Endothelial cell of umbilical vein (primary cell): ENCODE measurements at regions not wholly inside any gene's neighbourhood (a gene's known extent, or its start where the extent isn't known, plus 50 kb on each side); places are given as distances from the start of the nearest gene placed in this dataset.

ENCODE experiments used
- BruUV-seq: library from RNA; stranded (reverse); fragments of 400-500 nt; replicated peaks from 2 replicates; lab custom pipeline; 2021; lab: Mats Ljungman, UMichigan
- CTCF ChIA-PET: fragments of 300-600, 350-600 bp; sonication (Branson Sonifier 250); formaldehyde crosslinking; loops from one replicate; lab custom pipeline; 2021; ENCODE audit warnings: antibody characterized with exemption, inconsistent platforms; lab: Charles Lee
- POLR2A ChIA-PET: fragments of 300-600, 350-600 bp; sonication (Branson Sonifier 250); formaldehyde crosslinking; loops from one replicate; lab custom pipeline; 2021; ENCODE audit warnings: antibody characterized with exemption, inconsistent platforms; lab: Charles Lee
- DNase-seq: peaks from one replicate; pipeline ENCODE4 v3.0.0-alpha.2; 2011; ENCODE audit warnings: low read depth, low spot score
- FAIRE-seq: peaks from 2 replicates; lab custom pipeline; 2011; peaks lifted over from hg19 to GRCh38; lab: Jason Lieb, UNC
- H2AFZ ChIP-seq: 2 replicates; pipeline ENCODE4 v1.6.0; 2012; ENCODE audit warnings: low read depth, low read length, control low read depth, inconsistent platforms
- H3K27ac ChIP-seq: 2 replicates; pipeline ENCODE4 v1.5.1; 2011; ENCODE audit warnings: low read depth, mild to moderate bottlenecking, control low read depth, low read length, moderate library complexity; ENCODE audit not compliant: insufficient read depth
- H3K27me3 ChIP-seq, 2 experiments: 2 replicates each; pipeline versions ENCODE4 v1.6.0 to v1.6.1; 2011; ENCODE audit warnings: low read length in 2 of 2, mixed read lengths in 1 of 2; ENCODE audit not compliant: control insufficient read depth in 2 of 2, insufficient read depth in 2 of 2
- H3K36me3 ChIP-seq, 2 experiments: 2 replicates in 1 of 2; 3 replicates in 1 of 2; pipeline ENCODE4 v1.5.1; 2011; ENCODE audit warnings: low read length in 2 of 2, mild to moderate bottlenecking in 1 of 2, moderate library complexity in 1 of 2; ENCODE audit not compliant: control insufficient read depth in 2 of 2, insufficient read depth in 2 of 2; ENCODE audit errors: extremely low read depth in 1 of 2
- H3K4me1 ChIP-seq: 3 replicates; pipeline ENCODE4 v1.5.1; 2011; ENCODE audit warnings: mild to moderate bottlenecking, low read length; ENCODE audit not compliant: control insufficient read depth, insufficient read depth; ENCODE audit errors: extremely low read depth
- H3K4me2 ChIP-seq: 2 replicates; pipeline ENCODE4 v1.6.1; 2011; ENCODE audit warnings: low read length, control low read depth, mixed read lengths; ENCODE audit not compliant: insufficient read depth
- H3K4me3 ChIP-seq, 3 experiments: fragments of 200-600 bp in 1 of 3; sonication (generic), shearing (Covaris generic) in 1 of 3; replicated peaks in 1 of 3; 2 replicates each; pipeline ENCODE4 v1.5.1; 2011 to 2016; ENCODE audit warnings: control low read depth in 3 of 3, low read length in 3 of 3, mild to moderate bottlenecking in 2 of 3, inconsistent platforms in 1 of 3, low read depth in 1 of 3, moderate library complexity in 1 of 3; ENCODE audit not compliant: insufficient read depth in 1 of 3
- H3K79me2 ChIP-seq: 2 replicates; pipeline ENCODE4 v1.6.0; 2012; ENCODE audit warnings: low read length, inconsistent platforms; ENCODE audit not compliant: control insufficient read depth, insufficient read depth
- H3K9ac ChIP-seq: replicated peaks from 2 replicates; pipeline ENCODE3; 2011; ENCODE audit warnings: low read length, control low read depth; ENCODE audit not compliant: insufficient read depth; ENCODE audit errors: extremely low read depth
- H3K9me1 ChIP-seq: replicated peaks from 3 replicates; pipeline ENCODE4 v1.6.0; 2011; ENCODE audit warnings: mild to moderate bottlenecking, low read length; ENCODE audit not compliant: control insufficient read depth, insufficient read depth; ENCODE audit errors: extremely low read depth
- H3K9me3 ChIP-seq: replicated peaks from 2 replicates; pipeline ENCODE4 v1.5.1; 2012; ENCODE audit warnings: low read length, inconsistent platforms; ENCODE audit not compliant: control insufficient read depth, insufficient read depth
- H4K20me1 ChIP-seq: replicated peaks from 2 replicates; pipeline ENCODE3; 2011; ENCODE audit warnings: mild to moderate bottlenecking, low read length; ENCODE audit not compliant: control insufficient read depth, insufficient read depth; ENCODE audit errors: extremely low read depth
- EZH2 ChIP-seq: IDR thresholded peaks from 2 replicates; pipeline ENCODE4 v1.6.1; 2012; ENCODE audit warnings: borderline replicate concordance, low read depth, mild to moderate bottlenecking, moderate library complexity, low read length, inconsistent platforms; ENCODE audit not compliant: severe bottlenecking
- FOS ChIP-seq: IDR thresholded peaks from 2 replicates; pipeline ENCODE4 v1.6.1; 2011; ENCODE audit warnings: mild to moderate bottlenecking, low read length, moderate library complexity, borderline replicate concordance; ENCODE audit not compliant: insufficient read depth
- GATA2 ChIP-seq: IDR thresholded peaks from 2 replicates; pipeline ENCODE4 v1.7.0; 2011; ENCODE audit warnings: low read depth, mild to moderate bottlenecking, moderate library complexity, mixed read lengths, low read length; ENCODE audit not compliant: insufficient read length, insufficient read depth
- JUN ChIP-seq: IDR thresholded peaks from 2 replicates; pipeline ENCODE4 v1.6.1; 2011; ENCODE audit warnings: borderline replicate concordance, low read depth; ENCODE audit not compliant: insufficient read length, insufficient read depth
- MYC ChIP-seq: IDR thresholded peaks from one replicate; pipeline ENCODE4 v1.6.1; 2011; ENCODE audit warnings: mild to moderate bottlenecking, low read depth, low read length
- POLR2AphosphoS5 ChIP-seq: IDR thresholded peaks from 2 replicates; pipeline ENCODE4 v1.6.1; 2012; ENCODE audit warnings: low read depth, mild to moderate bottlenecking, control low read depth, low read length, moderate library complexity; ENCODE audit not compliant: insufficient read depth
- dilution Hi-C: fragments of 300-500 bp; cut with MboI; formaldehyde crosslinking; loops from one replicate; pipeline ENCODE4 v1.15.0; 2019; ENCODE audit warnings: low sequenced_read_pairs; ENCODE audit not compliant: extremely low pct_ligation_motif_present
- intact Hi-C: fragments of 100-400 bp; cut with micrococcal nuclease; formaldehyde crosslinking; loops from one replicate; pipeline ENCODE4 v1.10.0; 2022
- TF ChIP-seq, protein P1 (sequence below), 2 donors: IDR thresholded peaks; 1 replicate in 1 of 2; 2 replicates in 1 of 2; pipeline ENCODE4 v1.5.1; 2011; ENCODE audit warnings: low read length in 2 of 2, mild to moderate bottlenecking in 2 of 2, moderate library complexity in 2 of 2, control low read depth in 1 of 2, inconsistent platforms in 1 of 2, low read depth in 1 of 2; ENCODE audit not compliant: insufficient read depth in 1 of 2; ENCODE audit errors: extremely low read depth in 1 of 2
- TF ChIP-seq, protein P2 (sequence below): IDR thresholded peaks from 2 replicates; pipeline ENCODE4 v1.6.1; 2011; ENCODE audit not compliant: insufficient read depth, insufficient read length

DNA sequence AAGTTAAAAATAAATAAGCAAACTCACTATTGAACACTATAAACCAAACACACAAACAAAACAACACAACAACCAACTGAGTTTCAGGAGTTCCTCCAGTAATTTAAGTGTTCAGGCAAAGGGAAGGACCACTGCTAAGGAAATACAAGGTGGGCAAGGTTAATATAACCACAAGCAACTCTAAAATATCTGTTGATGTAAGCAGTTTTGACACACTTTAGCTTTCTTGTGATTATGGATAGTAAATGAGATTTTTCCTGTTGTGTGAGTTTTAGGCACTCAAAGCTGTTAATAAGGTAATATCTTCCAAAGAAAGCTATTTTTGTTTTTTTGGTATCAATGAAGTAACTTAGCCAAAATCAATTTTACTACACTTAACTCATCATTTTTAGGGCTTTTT, 839.1 kb upstream of the FOXG1 start:
- H3K4me3 ChIP-seq = no peak overlapping the region
- H3K9me3 ChIP-seq = no peaks in the 10 kb centered on the region
- no peak overlapping the region for H3K27ac ChIP-seq
- CTCF ChIA-PET = no interaction called here
- H3K36me3 ChIP-seq = no peaks in the 10 kb centered on the region
- no peaks in the 10 kb centered on the region for H4K20me1 ChIP-seq
- dilution Hi-C loops (no loop called here), intact Hi-C loops (no loop called here)
- FAIRE-seq (no peak), DNase-seq (no peak)
- no peak for TF ChIP-seq JUN
- no peak for TF ChIP-seq MYC
- no peak for TF ChIP-seq POLR2AphosphoS5
- TF ChIP-seq, protein P1, sequence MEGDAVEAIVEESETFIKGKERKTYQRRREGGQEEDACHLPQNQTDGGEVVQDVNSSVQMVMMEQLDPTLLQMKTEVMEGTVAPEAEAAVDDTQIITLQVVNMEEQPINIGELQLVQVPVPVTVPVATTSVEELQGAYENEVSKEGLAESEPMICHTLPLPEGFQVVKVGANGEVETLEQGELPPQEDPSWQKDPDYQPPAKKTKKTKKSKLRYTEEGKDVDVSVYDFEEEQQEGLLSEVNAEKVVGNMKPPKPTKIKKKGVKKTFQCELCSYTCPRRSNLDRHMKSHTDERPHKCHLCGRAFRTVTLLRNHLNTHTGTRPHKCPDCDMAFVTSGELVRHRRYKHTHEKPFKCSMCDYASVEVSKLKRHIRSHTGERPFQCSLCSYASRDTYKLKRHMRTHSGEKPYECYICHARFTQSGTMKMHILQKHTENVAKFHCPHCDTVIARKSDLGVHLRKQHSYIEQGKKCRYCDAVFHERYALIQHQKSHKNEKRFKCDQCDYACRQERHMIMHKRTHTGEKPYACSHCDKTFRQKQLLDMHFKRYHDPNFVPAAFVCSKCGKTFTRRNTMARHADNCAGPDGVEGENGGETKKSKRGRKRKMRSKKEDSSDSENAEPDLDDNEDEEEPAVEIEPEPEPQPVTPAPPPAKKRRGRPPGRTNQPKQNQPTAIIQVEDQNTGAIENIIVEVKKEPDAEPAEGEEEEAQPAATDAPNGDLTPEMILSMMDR (IDR thresholded peaks at IDR 0.05; ENCODE audit: extremely low read depth in 1 of 2, insufficient read depth in 1 of 2, low read depth in 1 of 2, low read length in 2 of 2) = no peak
- TF ChIP-seq GATA2 = no peak
- no peak for TF ChIP-seq FOS
- TF ChIP-seq EZH2 = no peak
- TF ChIP-seq, protein P2, sequence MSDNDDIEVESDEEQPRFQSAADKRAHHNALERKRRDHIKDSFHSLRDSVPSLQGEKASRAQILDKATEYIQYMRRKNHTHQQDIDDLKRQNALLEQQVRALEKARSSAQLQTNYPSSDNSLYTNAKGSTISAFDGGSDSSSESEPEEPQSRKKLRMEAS = no peak
- POLR2A ChIA-PET = no interaction called here
- H3K27me3 ChIP-seq = no peaks in the 10 kb centered on the region
- no peak overlapping the region for H3K9ac ChIP-seq
- no peaks in the 10 kb centered on the region for H3K79me2 ChIP-seq
- BruUV-seq = no TSS peak
- no peaks in the 10 kb centered on the region for H3K4me1 ChIP-seq
- no peak overlapping the region for H2AFZ ChIP-seq
- no peak overlapping the region for H3K4me2 ChIP-seq
- H3K9me1 ChIP-seq = no peaks in the 10 kb centered on the region
